NCI-H446 treated with DMSO at 0.1 percent for 48 hours (cell line): ENCODE measurements at regions not wholly inside any gene's neighbourhood (a gene's known extent, or its start where the extent isn't known, plus 50 kb on each side); places are given as distances from the start of the nearest gene placed in this dataset.
"Not testable (repeated sequence)": the region's sequence is repeated elsewhere in the genome, so short reads cannot be mapped to it uniquely, and the experiment has no call there.

Source experiments
- DNase-seq: peaks from one replicate; lab custom pipeline; 2025; lab: John Stamatoyannopoulos, UW

DNA sequence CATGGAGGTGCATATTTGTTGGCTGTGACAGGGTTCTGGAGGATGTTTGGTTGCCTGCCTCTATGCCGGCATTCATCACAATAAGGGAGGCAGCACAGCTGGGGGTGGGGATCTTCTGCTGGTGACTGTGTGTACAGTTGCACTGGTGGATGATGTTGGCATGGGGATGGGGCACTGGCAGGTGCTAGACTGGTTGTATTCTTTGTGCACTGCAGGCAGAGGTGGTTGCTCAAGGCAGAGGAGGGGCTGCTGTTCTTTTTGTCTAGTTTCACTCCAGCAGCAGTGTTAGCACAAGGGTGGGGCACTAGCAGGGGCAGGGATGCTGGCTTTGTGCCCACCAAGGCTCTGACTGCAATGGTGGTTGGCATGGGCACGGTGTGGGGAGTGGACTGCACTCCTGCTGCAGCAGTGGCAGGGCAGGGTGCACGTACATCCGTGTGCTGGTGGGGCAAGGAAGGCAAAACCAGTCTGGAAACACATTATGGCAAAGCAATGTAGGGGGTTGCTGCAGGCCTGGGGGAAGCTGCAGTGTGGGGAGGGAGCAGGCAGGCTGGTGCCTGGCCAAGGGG lies 69.3 kb downstream of the ISOC1 start:
- no peak for DNase-seq

DNA sequence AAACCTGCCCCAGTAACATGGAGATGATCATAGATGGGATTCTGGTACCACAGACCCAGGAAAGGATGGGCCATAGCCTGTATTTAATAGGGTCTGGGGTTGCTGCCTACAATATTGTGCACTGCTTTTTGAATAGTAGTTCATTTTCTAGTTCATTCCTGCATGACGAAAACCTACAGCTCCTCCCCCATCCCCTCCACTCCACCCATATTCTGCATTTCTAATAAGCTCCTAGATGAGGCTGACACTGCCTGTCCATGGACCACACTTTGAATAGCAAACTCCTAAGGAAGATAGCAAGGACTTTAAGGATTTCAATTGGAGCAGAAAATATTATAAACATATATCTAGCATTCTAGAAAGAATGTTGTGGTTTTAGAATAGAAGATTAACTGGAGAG lies 75.5 kb downstream of the ISOC1 start:
- DNase-seq: no peak

GRCh38 chr5:129171194-129171944 lies 76.8 kb downstream of the ISOC1 start:
- DNase-seq: no peak

- no peak for DNase-seq
These were observed 78.0 kb downstream of the ISOC1 start for GRCh38 chr5:129172580-129172979.

GRCh38 chr5:129173771-129174170 lies 79.2 kb downstream of the ISOC1 start:
- DNase-seq: no peak

DNA sequence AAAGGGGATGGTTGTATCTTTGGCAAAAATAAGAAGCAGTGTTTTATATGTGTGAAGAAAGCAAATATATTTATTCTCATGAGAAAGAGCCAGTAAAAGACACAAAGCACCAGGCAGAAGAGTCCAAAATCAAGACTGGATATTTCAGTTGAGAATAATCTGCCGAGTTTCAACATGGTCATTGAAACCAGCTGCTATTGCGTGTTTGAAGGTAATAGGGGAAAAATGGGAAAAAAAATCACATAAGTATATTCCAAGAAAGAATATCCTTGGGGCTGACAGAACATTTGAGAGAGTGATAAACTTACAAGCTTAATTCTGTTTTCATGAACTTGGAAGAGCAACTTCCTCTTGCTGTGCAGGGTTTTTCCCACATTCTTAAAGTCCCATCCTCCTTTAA lies 79.9 kb downstream of the ISOC1 start:
- DNase-seq: no peak

GRCh38 chr5:129177451-129177850 lies 82.9 kb downstream of the ISOC1 start:
- DNase-seq: no peak

- no peak for DNase-seq
These were observed 104.8 kb downstream of the ISOC1 start for GRCh38 chr5:129199308-129199707.

GRCh38 chr5:129204525-129204924 lies 110.0 kb downstream of the ISOC1 start:
- no peak for DNase-seq

DNA sequence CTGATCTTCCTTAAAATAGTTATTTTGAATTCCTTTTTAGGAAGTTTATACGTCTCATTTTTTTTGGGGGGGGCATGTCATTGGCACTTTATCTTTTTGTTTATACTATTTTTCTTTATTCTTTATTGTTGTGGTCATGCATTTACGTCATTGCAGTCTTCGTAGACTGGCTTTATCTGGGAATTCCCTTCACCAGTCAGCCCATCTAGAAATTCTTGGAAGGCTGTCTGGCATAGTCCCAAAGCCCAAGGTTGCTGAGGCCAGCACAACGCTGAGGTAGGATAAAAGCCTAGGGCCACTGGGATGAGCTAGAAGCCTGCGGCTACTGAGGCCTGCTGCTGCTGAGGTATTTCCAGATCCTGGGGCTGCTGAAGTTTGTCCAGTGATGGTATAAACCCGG lies 121.5 kb downstream of the ISOC1 start:
- no peak for DNase-seq

DNA sequence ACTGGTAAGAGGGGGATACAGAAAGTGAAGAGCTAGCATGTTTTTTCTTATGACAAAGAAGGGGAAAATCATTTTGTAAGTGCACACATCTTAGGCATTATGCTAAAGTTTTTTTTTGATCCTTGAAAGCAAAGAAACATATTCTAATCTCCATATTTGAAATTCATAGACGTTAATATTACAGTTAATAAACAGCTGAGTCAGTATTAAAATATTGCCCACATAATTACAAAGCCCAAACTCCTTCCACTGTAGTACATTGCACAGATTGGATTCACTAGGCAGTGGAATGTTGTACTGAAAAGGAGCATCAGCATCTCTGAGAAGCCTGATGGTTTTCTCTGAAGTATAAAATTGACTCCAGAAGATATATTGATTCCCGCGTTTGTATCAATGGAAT lies 122.6 kb downstream of the ISOC1 start:
- no peak for DNase-seq

DNA sequence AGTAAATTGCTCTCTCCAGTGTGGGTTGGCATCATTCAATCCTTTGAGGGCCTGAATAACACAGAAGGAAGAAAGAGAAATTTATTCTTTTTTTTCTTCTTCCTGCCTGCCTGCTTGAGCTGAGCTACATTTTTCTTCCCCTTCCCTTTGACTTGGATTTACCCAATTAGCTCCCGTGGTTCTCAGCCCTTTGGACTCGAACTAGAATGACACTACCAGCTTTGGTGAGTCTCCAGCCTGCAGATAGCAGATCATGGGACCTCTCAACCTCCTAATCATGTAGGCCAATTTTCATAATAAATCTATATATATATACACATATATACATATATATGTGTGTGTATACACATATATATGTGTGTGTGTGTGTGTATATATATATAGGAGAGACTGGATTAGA lies 128.6 kb downstream of the ISOC1 start:
- DNase-seq: no peak

- DNase-seq: no peak
These were observed 134.0 kb downstream of the ISOC1 start for GRCh38 chr5:129228577-129228976.

DNA sequence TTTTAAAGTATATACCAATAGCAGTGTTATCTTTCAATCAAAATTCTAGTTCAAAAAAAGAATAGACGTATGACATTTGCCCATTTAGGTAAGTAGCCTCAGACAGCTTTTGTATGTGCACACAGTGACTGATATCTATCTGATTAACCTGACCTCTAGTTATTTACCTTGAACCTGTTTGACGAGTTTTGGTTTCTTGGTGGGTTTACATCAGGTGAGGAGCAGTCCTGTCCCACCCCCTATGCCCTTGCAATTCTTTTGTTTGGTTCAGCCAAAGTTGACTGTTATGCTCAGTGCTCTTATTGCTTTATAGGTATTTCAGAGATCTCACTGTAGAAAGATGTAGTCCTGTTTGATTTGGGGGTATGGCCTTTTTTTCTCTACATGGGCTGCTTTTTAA lies 147.2 kb downstream of the ISOC1 start:
- DNase-seq: no peak

GRCh38 chr5:129243039-129243438 lies 148.5 kb downstream of the ISOC1 start:
- DNase-seq: no peak

DNA sequence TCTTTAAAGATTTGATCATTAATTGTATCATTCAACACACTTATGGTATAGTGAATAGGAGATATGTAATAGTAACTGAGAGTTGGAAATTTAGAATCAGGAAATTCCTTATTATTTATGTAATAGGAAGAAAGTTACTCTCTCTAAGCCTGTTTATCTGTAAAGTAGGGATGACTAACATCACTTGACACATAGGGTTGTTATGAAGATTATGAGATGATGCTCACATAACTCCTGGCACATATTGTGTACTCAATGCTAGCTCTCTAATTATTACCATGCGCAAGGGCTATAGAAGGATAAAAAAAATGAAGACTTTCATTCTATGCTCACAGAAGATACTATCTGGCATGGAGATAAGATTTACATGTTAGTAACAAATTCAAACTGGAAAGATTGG lies 149.9 kb downstream of the ISOC1 start:
- no peak for DNase-seq

- DNase-seq: no peak
These were observed 150.9 kb downstream of the ISOC1 start for GRCh38 chr5:129245489-129245888.

GRCh38 chr5:129246088-129246487 lies 151.5 kb downstream of the ISOC1 start:
- no peak for DNase-seq

DNA sequence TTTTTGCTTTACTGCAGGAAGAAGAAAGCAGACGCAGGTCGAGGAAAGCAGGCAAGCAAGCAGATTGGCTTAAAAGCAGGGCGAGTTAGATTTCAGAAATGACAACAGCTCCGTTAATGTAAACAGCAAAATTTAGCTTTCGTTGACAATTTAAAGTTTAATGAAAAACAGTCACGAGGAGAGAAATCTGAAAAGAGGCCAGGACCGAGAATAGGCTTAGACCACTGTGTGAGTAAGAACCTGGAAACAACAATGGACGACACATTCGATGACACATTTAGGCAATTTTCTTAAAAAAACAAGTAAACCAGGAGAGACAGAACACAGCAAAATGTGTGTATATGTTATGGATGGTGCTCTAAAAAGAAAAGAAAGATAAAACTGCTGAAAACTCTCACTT lies 155.3 kb downstream of the ISOC1 start:
- no peak for DNase-seq

GRCh38 chr5:129271308-129271707 lies 176.8 kb downstream of the ISOC1 start:
- no peak for DNase-seq

DNA sequence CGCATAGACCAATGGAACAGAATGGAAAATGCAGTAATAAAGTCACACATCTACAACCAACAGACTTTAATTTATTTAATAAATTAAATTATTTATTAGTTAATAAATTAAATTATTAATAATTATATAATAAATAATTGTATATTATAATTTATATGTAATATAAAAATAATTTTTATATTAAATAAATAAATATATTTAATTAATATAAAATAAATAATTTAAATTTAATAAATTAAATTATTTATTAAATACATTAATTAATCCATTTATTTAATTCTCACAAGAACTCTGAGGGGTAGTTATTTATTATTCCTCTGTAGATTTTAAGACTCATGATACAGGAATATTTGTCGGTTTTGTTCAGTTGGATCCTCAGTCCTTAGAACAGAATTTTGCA lies 176.1 kb upstream of the ADAMTS19 start:
- no peak for DNase-seq

- DNase-seq: not testable (repeated sequence)
These were observed 165.9 kb upstream of the ADAMTS19 start for GRCh38 chr5:129294216-129294615.

- DNase-seq: no peak
These were observed 153.4 kb upstream of the ADAMTS19 start for GRCh38 chr5:129306725-129307124.

DNA sequence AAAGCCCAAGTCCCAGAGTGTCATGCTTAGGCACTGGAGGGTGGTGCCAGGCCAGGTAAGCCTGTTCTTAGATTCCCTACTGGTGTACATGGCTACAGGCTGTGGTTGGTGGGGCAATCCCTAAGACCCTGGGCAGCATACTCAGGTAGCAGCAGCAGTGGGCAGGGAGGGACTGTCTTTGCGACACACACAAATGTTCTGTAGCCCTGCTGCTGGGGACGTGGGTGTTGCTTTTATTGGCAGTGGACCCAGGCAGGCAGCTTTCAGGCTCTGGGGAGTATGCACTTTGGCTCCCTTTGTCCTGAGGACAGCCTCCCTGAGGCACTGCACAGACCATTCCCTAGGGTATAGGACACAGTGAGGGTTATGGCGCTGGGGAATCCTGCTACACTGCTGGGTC lies 137.1 kb upstream of the ADAMTS19 start:
- no peak for DNase-seq
